ENCODE measurements at regions not wholly inside any gene's neighbourhood (a gene's known extent, or its start where the extent isn't known, plus 50 kb on each side); places are given as distances from the start of the nearest gene placed in this dataset.

DNA sequence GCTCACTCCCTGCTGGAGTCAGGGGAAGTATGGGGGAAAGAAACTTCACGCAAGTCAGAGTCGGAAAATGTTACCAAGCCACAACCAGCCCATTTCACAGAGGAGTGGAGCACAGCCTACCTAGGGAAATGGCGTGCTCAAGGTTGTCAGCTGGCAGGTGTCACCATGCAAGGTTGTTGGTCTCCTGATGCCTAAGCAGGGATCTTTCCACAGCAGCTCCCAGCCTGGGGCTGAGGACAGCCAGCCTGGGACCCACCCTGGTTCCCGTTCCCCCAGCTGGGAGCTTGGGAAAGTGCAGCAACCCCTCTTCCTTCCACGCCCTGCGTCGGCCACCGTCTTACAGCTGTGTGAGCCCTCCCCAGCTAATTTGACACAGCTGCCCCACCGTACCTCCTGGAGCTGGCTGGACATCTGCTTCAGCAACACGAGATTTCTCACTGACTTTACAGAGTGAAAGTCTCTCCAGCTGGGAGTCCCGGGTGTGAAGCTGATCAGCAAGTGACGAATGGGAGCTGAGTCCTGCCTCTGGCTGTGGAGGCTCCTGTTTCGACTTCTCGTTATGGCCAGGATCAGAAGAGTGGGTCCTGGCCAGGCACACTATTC, 224.6 kb upstream of the RAB4A start:
- TF ChIP-seq CTCF (IDR thresholded peaks at IDR 0.05; ENCODE audit: low read length, missing control alignments) = no peak
- no peak for DNase-seq (ENCODE audit: low read depth)
- H3K4me3 ChIP-seq (replicated peaks; ENCODE audit: low read depth, low read length) = no peak overlapping the region

DNA sequence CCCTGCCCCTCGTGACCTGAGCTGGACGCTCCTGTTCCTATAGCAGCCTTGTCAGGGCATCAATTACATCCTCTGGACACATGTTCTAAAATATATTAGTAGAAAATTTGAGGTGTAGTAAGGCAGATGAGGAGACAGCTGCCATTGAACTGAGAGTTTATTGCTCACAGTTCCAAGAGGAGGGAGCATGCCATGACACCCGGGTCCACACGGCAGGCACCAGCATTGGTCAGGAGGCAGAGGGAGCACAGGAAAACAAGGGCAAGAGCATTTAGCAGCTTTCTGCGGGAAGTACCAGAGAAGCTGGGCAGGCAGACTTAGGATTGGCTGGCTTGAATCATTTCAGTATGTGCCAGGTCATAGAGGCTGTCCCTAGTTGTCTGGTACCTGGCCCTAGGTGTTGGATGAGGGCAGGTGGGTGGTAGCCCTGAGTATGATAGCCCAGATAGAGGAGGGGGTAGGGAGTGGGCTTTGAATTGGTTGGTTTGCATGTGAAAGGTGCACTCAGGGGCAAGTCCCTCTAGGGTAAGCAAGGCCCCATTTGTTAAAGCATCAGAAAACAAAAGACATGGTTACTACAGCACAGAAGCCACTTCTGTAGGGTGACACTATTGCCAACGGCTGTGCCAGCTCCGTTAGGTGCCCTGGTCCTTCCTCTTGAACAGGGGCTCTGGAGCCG, 223.6 kb upstream of the RAB4A start:
- no peak for DNase-seq (ENCODE audit: low read depth)
- H3K4me3 ChIP-seq (replicated peaks; ENCODE audit: low read depth, low read length) = no peak overlapping the region
- no peak for TF ChIP-seq CTCF (IDR thresholded peaks at IDR 0.05; ENCODE audit: low read length, missing control alignments)

DNA sequence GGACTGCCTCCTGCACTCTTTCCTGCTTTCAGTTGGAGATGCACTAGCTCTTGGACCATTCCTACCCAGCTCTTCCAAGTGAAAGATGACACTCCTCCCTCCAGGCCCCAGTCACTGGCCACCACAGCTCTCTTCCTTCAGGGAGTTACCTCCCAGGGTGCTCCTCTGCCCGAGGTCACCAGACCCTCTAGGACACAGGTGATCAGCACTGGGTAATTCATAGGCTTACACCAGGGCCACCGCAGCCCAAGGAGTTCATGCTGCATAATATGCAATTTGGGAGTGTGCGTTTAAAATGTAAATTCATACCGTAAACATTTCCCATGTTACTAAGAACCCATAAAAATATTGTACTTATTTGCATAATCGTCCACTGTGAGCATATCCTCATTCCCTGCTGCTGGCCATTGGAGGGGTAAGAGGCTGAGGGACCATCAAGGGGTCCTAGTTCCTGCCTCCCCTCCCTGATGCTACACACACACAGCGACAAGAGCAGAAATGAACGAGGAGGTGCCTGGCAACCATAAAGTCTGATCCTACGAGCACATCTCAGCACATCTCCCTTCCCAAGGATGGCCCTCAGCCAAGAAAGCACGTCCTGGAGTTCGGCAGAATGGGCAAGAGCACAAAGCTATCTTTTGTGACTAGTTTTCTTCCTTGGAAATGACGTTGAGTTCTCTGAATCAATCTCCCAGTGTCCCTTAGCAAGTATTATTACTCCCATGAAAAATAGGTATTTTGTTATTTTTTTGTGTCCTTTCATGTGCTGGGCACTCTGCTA, 222.9 kb upstream of the RAB4A start:
- peak; percentile 18 for DNase-seq (ENCODE audit: low read depth)
- H3K4me3 ChIP-seq (replicated peaks; ENCODE audit: low read depth, low read length) = no peak overlapping the region
- TF ChIP-seq CTCF (IDR thresholded peaks at IDR 0.05; ENCODE audit: low read length, missing control alignments) = no peak

GRCh38 chr1:229048896-229049295, 222.0 kb upstream of the RAB4A start:
- H3K4me3 ChIP-seq (replicated peaks; ENCODE audit: low read depth, low read length) = no peak overlapping the region
- no peak for DNase-seq (ENCODE audit: low read depth)
- TF ChIP-seq CTCF (IDR thresholded peaks at IDR 0.05; ENCODE audit: low read length, missing control alignments) = no peak

GRCh38 chr1:229056046-229056445, 214.9 kb upstream of the RAB4A start:
- DNase-seq (ENCODE audit: low read depth) = no peak
- no peak overlapping the region for H3K4me3 ChIP-seq (replicated peaks; ENCODE audit: low read depth, low read length)
- TF ChIP-seq CTCF (IDR thresholded peaks at IDR 0.05; ENCODE audit: low read length, missing control alignments) = no peak

GRCh38 chr1:229058111-229058561, 212.8 kb upstream of the RAB4A start:
- DNase-seq (ENCODE audit: low read depth) = no peak
- no peak for TF ChIP-seq CTCF (IDR thresholded peaks at IDR 0.05; ENCODE audit: low read length, missing control alignments)
- no peak overlapping the region for H3K4me3 ChIP-seq (replicated peaks; ENCODE audit: low read depth, low read length)
